Thoracic aorta (tissue), 2 donors: ENCODE measurements at regions not wholly inside any gene's neighbourhood (a gene's known extent, or its start where the extent isn't known, plus 50 kb on each side); places are given as distances from the start of the nearest gene placed in this dataset.

ENCODE experiments used
- ATAC-seq: fragments of 150-250 bp; one replicate; pipeline ENCODE4 v1.8.0; 2017; ENCODE audit warnings: low read depth; ENCODE audit not compliant: insufficient number of reproducible peaks, low FRiP score
- DNase-seq: peaks from one replicate; pipeline ENCODE4 v3.0.0-alpha.2; 2020; ENCODE audit warnings: low spot score
- H3K27ac ChIP-seq, 2 donors: fragments of 200-600 bp; sonication (generic); 1 replicate in 1 of 2; 2 replicates in 1 of 2; pipeline ENCODE4 v1.5.1; 2016; ENCODE audit warnings: mild to moderate bottlenecking in 2 of 2, moderate library complexity in 2 of 2
- H3K27me3 ChIP-seq: fragments of 200-600 bp; sonication (generic); replicated peaks from 2 replicates; pipeline ENCODE4 v1.6.0; 2016; ENCODE audit warnings: mild to moderate bottlenecking; ENCODE audit not compliant: insufficient read depth
- H3K36me3 ChIP-seq: fragments of 200-600 bp; sonication (generic); one replicate; pipeline ENCODE4 v1.5.1; 2016
- H3K4me1 ChIP-seq, 2 donors: fragments of 200-600 bp; sonication (generic); 1 replicate in 1 of 2; 2 replicates in 1 of 2; pipeline versions ENCODE4 v1.5.1 to v1.6.0; 2016; ENCODE audit warnings: low read depth in 2 of 2, mild to moderate bottlenecking in 1 of 2; ENCODE audit not compliant: control insufficient read depth in 1 of 2
- H3K4me3 ChIP-seq: fragments of 200-600 bp; sonication (generic); 2 replicates; pipeline ENCODE4 v1.5.1; 2016; ENCODE audit warnings: mild to moderate bottlenecking
- H3K9me3 ChIP-seq: fragments of 200-600 bp; sonication (generic); 2 replicates; pipeline ENCODE4 v1.5.1; 2016
- CTCF ChIP-seq: fragments of 200-600 bp; sonication (generic); IDR thresholded peaks from one replicate; pipeline ENCODE4 v1.5.1; 2019; ENCODE audit warnings: antibody characterized with exemption

GRCh38 chr7:36036590-36036989, 116.5 kb upstream of the EEPD1 start:
- no peak for TF ChIP-seq CTCF
- DNase-seq (no peak), ATAC-seq (no peak)
- H3K27me3 ChIP-seq = no peaks in the 10 kb centered on the region
- H3K4me1 ChIP-seq = peaks cover 10 to 41% of the 10 kb centered on the region in 2 donors
- no peaks in the 10 kb centered on the region for H3K9me3 ChIP-seq
- peak overlapping the region; percentile 53 for H3K4me3 ChIP-seq
- no peaks in the 10 kb centered on the region for H3K36me3 ChIP-seq
- H3K27ac ChIP-seq = peak overlapping the region; percentile 62 to 80

GRCh38 chr7:36037121-36037662, 115.9 kb upstream of the EEPD1 start:
- Histone ChIP-seq H3K27me3 (no peaks in the 10 kb centered on the region), H3K4me1 (peaks cover 10 to 39% of the 10 kb centered on the region in 2 donors), H3K36me3 (no peaks in the 10 kb centered on the region), H3K9me3 (no peaks in the 10 kb centered on the region), H3K27ac (peak overlapping the region; percentile 62 to 80), H3K4me3 (peak overlapping the region; percentile 53)
- ATAC-seq (peak; percentile 73), DNase-seq (peak; percentile 46)
- no peak for TF ChIP-seq CTCF

- no peak for TF ChIP-seq CTCF
- DNase-seq (no peak), ATAC-seq (no peak)
- Histone ChIP-seq H3K27ac (peak overlapping the region in 1 of 2 donors; percentile 80), H3K4me1 (peaks cover 10 to 35% of the 10 kb centered on the region in 2 donors), H3K27me3 (no peaks in the 10 kb centered on the region), H3K4me3 (no peak overlapping the region), H3K9me3 (no peaks in the 10 kb centered on the region), H3K36me3 (no peaks in the 10 kb centered on the region)
Measured at GRCh38 chr7:36038063-36038721, 114.9 kb upstream of the EEPD1 start.

GRCh38 chr7:36039243-36039642, 113.8 kb upstream of the EEPD1 start:
- H3K4me3 ChIP-seq = no peak overlapping the region
- ATAC-seq = no peak

GRCh38 chr7:36039671-36040070, 113.4 kb upstream of the EEPD1 start:
- no peak for TF ChIP-seq CTCF
- no peak for ATAC-seq

More at GRCh38 chr7:36039243-36039642, 113.8 kb upstream of the EEPD1 start:
- Histone ChIP-seq H3K9me3 (no peaks in the 10 kb centered on the region), H3K36me3 (no peaks in the 10 kb centered on the region), H3K27me3 (no peaks in the 10 kb centered on the region), H3K4me1 (peaks cover 10 to 38% of the 10 kb centered on the region in 2 donors), H3K27ac (no peak overlapping the region)
- DNase-seq = no peak
- TF ChIP-seq CTCF = no peak

More at GRCh38 chr7:36039671-36040070, 113.4 kb upstream of the EEPD1 start:
- no peak for DNase-seq
- Histone ChIP-seq H3K36me3 (no peaks in the 10 kb centered on the region), H3K9me3 (no peaks in the 10 kb centered on the region), H3K4me1 (peaks cover 10 to 42% of the 10 kb centered on the region in 2 donors), H3K4me3 (no peak overlapping the region), H3K27me3 (no peaks in the 10 kb centered on the region), H3K27ac (no peak overlapping the region)
